GM23338 (cell line): ENCODE measurements at regions not wholly inside any gene's neighbourhood (a gene's known extent, or its start where the extent isn't known, plus 50 kb on each side); places are given as distances from the start of the nearest gene placed in this dataset.

ENCODE experiments used
- ATAC-seq: fragments of 200-7000 bp; cut with Tn5 transposase; 3 replicates; pipeline ENCODE4 v1.9.1; 2020
- DNase-seq: peaks from one replicate; pipeline ENCODE4 v3.0.0-alpha.2; 2015; ENCODE audit warnings: low spot score
- H2AFZ ChIP-seq: fragments of 200-600 bp; sonication (generic); 2 replicates; pipeline ENCODE4 v1.8.0; 2016; ENCODE audit warnings: antibody characterized with exemption, mild to moderate bottlenecking, moderate library complexity
- H3F3A ChIP-seq: fragments of 200-600 bp; sonication (generic); replicated peaks from 2 replicates; pipeline ENCODE4 v1.8.0; 2017; ENCODE audit warnings: antibody characterized with exemption, mixed run types, low read depth
- H3K27ac ChIP-seq: fragments of 200-600 bp; sonication (generic); 2 replicates; pipeline ENCODE4 v1.6.1; 2016; ENCODE audit warnings: low read depth
- H3K27me3 ChIP-seq: fragments of 200-600 bp; sonication (generic); 2 replicates; pipeline ENCODE4 v1.8.0; 2016; ENCODE audit warnings: mild to moderate bottlenecking, mixed run types, moderate library complexity; ENCODE audit not compliant: insufficient read depth
- H3K36me3 ChIP-seq: fragments of 200-600 bp; sonication (generic); 2 replicates; pipeline ENCODE4 v1.8.0; 2016; ENCODE audit warnings: mild to moderate bottlenecking; ENCODE audit not compliant: insufficient read depth
- H3K4me1 ChIP-seq: fragments of 200-600 bp; sonication (generic); 2 replicates; pipeline ENCODE4 v1.8.0; 2016; ENCODE audit warnings: mild to moderate bottlenecking, moderate library complexity; ENCODE audit not compliant: insufficient read depth
- H3K4me2 ChIP-seq: fragments of 200-600 bp; sonication (generic); 2 replicates; pipeline ENCODE4 v1.7.1; 2017; ENCODE audit warnings: mixed run types
- H3K4me3 ChIP-seq: fragments of 200-600 bp; sonication (generic); 2 replicates; pipeline ENCODE4 v1.6.1; 2016; ENCODE audit warnings: mixed run types
- H3K79me2 ChIP-seq: fragments of 200-600 bp; sonication (generic); replicated peaks from 2 replicates; pipeline ENCODE4 v1.8.0; 2017; ENCODE audit warnings: mild to moderate bottlenecking; ENCODE audit not compliant: insufficient read depth
- H3K9me2 ChIP-seq: fragments of 200-600 bp; sonication (generic); 2 replicates; pipeline ENCODE4 v1.8.0; 2017; ENCODE audit not compliant: insufficient read depth
- H4K20me1 ChIP-seq: fragments of 200-600 bp; sonication (generic); replicated peaks from 2 replicates; pipeline ENCODE4 v1.8.0; 2017; ENCODE audit warnings: mild to moderate bottlenecking; ENCODE audit not compliant: insufficient read depth
- H3K27ac Mint-ChIP-seq: 2 replicates; pipeline ENCODE4 v1.8.0; 2020; ENCODE audit warnings: inconsistent platforms, mild to moderate bottlenecking, moderate library complexity, mixed read lengths
- H3K27me3 Mint-ChIP-seq: 3 replicates; pipeline ENCODE4 v1.8.0; 2022; ENCODE audit warnings: low read depth, mild to moderate bottlenecking, moderate library complexity, mixed read lengths, inconsistent platforms; ENCODE audit not compliant: insufficient read depth, poor library complexity
- H3K36me3 Mint-ChIP-seq: 3 replicates; pipeline ENCODE4 v1.8.0; 2021; ENCODE audit warnings: low read depth, mild to moderate bottlenecking, inconsistent platforms, moderate library complexity, mixed read lengths
- H3K4me1 Mint-ChIP-seq: 3 replicates; pipeline ENCODE4 v1.8.0; 2020; ENCODE audit warnings: mild to moderate bottlenecking, inconsistent platforms, mixed read lengths
- H3K4me3 Mint-ChIP-seq: 3 replicates; pipeline ENCODE4 v1.8.0; 2021; ENCODE audit warnings: moderate library complexity, mild to moderate bottlenecking, inconsistent platforms, mixed read lengths
- H3K9me3 Mint-ChIP-seq: 3 replicates; pipeline ENCODE4 v1.8.0; 2020; ENCODE audit warnings: moderate library complexity, mild to moderate bottlenecking, inconsistent platforms, mixed read lengths
- CREB1 ChIP-seq: fragments of 250-450 bp; sonication (Bioruptor Pico); IDR thresholded peaks from 2 replicates; pipeline ENCODE4 v1.5.0; 2020; ENCODE audit warnings: low read depth, mild to moderate bottlenecking, moderate library complexity
- ETS1 ChIP-seq: IDR thresholded peaks from 2 replicates; pipeline ENCODE4 v1.6.1; 2016; ENCODE audit warnings: antibody characterized with exemption
- EZH2 ChIP-seq: fragments of 200-600 bp; sonication (generic); IDR thresholded peaks from one replicate; pipeline ENCODE4 v1.8.0; 2017; ENCODE audit warnings: antibody characterized with exemption, mild to moderate bottlenecking, low read depth; ENCODE audit not compliant: unreplicated experiment
- JUNB ChIP-seq: IDR thresholded peaks from one replicate; pipeline ENCODE4 v1.6.1; 2016; ENCODE audit warnings: antibody characterized with exemption; ENCODE audit not compliant: unreplicated experiment
- NANOG ChIP-seq: IDR thresholded peaks from 2 replicates; pipeline ENCODE4 v1.6.1; 2016; ENCODE audit warnings: antibody characterized with exemption, borderline replicate concordance
- ZNF114 ChIP-seq: fragments of 250-450 bp; sonication (Bioruptor Pico); IDR thresholded peaks from 2 replicates; pipeline ENCODE4 v1.5.0; 2020; ENCODE audit warnings: mild to moderate bottlenecking, moderate library complexity
- ZNF462 ChIP-seq: fragments of 250-450 bp; sonication (Bioruptor Pico); IDR thresholded peaks from 2 replicates; pipeline ENCODE4 v1.5.0; 2020; ENCODE audit warnings: mild to moderate bottlenecking, moderate library complexity

- Histone ChIP-seq H3K36me3 (no peaks in the 10 kb centered on the region), H4K20me1 (no peaks in the 10 kb centered on the region), H3K4me1 (0 out of 2 replicates have a peak, but pooled peaks cover 8% of the 10 kb centered on the region), H3K4me2 (no peak overlapping the region), H3K79me2 (no peaks in the 10 kb centered on the region), H3F3A (no peaks in the 10 kb centered on the region), H3K4me3 (no peak overlapping the region), H2AFZ (peak overlapping the region; percentile 52), H3K9me2 (no peaks in the 10 kb centered on the region), H3K27me3 (no peaks in the 10 kb centered on the region), H3K27ac (no peak overlapping the region)
- ATAC-seq (peak; percentile 86), DNase-seq (peak; percentile 35)
- Mint-ChIP-seq H3K9me3 (no peaks in the 10 kb centered on the region), H3K36me3 (no peaks in the 10 kb centered on the region), H3K4me1 (peaks cover 13% of the 10 kb centered on the region), H3K4me3 (no peak overlapping the region), H3K27me3 (no peaks in the 10 kb centered on the region), H3K27ac (peak overlapping the region; percentile 81; the same call in 1 of the 2 replicates)
- TF ChIP-seq ZNF114 (CRISPR knock-in tag): no peak
- TF ChIP-seq NANOG: no peak
- TF ChIP-seq JUNB: no peak
- no peak for TF ChIP-seq EZH2
- no peak for TF ChIP-seq CREB1
- peak; percentile 58; the same call in 1 of the 2 replicates for TF ChIP-seq ZNF462 (CRISPR knock-in tag)
- TF ChIP-seq ETS1: no peak
Observed at GRCh38 chr2:41167014-41167413, 715.1 kb upstream of the SLC8A1 start.
